Esophagus squamous epithelium (tissue), 4 donors: ENCODE measurements at regions not wholly inside any gene's neighbourhood (a gene's known extent, or its start where the extent isn't known, plus 50 kb on each side); places are given as distances from the start of the nearest gene placed in this dataset.

Experiments used
- POLR2A ChIP-seq, 4 donors: fragments of 450-650 bp; IDR thresholded peaks; one replicate each; pipeline ENCODE4 v1.6.1; 2017; ENCODE audit warnings: antibody characterized with exemption in 4 of 4, mild to moderate bottlenecking in 4 of 4, moderate library complexity in 3 of 4
- TF ChIP-seq, protein P1 (sequence below), 6 experiments: fragments of 450-650 bp in 4 of 6; fragments of 200-600 bp in 2 of 6; sonication (generic) in 2 of 6; IDR thresholded peaks; one replicate each; pipeline ENCODE4 v1.5.1; 2016 to 2019; ENCODE audit warnings: antibody characterized with exemption in 6 of 6, mild to moderate bottlenecking in 4 of 6, moderate library complexity in 4 of 6

- TF ChIP-seq, protein P1, sequence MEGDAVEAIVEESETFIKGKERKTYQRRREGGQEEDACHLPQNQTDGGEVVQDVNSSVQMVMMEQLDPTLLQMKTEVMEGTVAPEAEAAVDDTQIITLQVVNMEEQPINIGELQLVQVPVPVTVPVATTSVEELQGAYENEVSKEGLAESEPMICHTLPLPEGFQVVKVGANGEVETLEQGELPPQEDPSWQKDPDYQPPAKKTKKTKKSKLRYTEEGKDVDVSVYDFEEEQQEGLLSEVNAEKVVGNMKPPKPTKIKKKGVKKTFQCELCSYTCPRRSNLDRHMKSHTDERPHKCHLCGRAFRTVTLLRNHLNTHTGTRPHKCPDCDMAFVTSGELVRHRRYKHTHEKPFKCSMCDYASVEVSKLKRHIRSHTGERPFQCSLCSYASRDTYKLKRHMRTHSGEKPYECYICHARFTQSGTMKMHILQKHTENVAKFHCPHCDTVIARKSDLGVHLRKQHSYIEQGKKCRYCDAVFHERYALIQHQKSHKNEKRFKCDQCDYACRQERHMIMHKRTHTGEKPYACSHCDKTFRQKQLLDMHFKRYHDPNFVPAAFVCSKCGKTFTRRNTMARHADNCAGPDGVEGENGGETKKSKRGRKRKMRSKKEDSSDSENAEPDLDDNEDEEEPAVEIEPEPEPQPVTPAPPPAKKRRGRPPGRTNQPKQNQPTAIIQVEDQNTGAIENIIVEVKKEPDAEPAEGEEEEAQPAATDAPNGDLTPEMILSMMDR (IDR thresholded peaks at IDR 0.05), result no peak
- TF ChIP-seq POLR2A (IDR thresholded peaks at IDR 0.05), result no peak
Measured at GRCh38 chr14:51465486-51465885, 186.2 kb upstream of the FRMD6 start.
